ENCODE measurements at regions not wholly inside any gene's neighbourhood (a gene's known extent, or its start where the extent isn't known, plus 50 kb on each side); places are given as distances from the start of the nearest gene placed in this dataset.

DNA sequence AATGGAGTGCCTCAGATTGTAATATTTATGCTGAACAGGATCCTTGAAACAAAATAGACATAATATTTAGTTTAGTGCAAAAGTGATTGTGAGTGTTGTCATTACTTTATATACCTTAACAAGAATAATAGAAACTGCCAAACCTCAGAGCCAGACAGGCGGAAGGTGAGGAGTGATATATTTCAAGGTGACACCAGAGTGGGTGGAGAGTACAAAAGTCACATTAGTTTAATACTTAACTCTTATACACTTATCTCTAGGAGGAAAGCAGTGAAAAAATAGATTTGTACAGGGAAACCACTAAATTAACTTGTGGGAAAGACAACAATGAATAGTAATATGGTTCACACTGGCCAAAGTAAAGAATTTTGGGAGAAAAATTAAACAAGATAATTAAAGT lies 342.8 kb upstream of the NDST4 start:
- TF ChIP-seq, protein P1, sequence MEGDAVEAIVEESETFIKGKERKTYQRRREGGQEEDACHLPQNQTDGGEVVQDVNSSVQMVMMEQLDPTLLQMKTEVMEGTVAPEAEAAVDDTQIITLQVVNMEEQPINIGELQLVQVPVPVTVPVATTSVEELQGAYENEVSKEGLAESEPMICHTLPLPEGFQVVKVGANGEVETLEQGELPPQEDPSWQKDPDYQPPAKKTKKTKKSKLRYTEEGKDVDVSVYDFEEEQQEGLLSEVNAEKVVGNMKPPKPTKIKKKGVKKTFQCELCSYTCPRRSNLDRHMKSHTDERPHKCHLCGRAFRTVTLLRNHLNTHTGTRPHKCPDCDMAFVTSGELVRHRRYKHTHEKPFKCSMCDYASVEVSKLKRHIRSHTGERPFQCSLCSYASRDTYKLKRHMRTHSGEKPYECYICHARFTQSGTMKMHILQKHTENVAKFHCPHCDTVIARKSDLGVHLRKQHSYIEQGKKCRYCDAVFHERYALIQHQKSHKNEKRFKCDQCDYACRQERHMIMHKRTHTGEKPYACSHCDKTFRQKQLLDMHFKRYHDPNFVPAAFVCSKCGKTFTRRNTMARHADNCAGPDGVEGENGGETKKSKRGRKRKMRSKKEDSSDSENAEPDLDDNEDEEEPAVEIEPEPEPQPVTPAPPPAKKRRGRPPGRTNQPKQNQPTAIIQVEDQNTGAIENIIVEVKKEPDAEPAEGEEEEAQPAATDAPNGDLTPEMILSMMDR (IDR thresholded peaks at IDR 0.05 in 8 of 11, conservative IDR thresholded peaks at IDR 0.05 in 3 of 11) = no peak
- no peak for TF ChIP-seq POLR2AphosphoS5 (IDR thresholded peaks at IDR 0.05)
